Mucosa of gallbladder (tissue), 1 donor: ENCODE measurements at regions not wholly inside any gene's neighbourhood (a gene's known extent, or its start where the extent isn't known, plus 50 kb on each side); places are given as distances from the start of the nearest gene placed in this dataset.
"Not testable (repeated sequence)": the region's sequence is repeated elsewhere in the genome, so short reads cannot be mapped to it uniquely, and the experiment has no call there.

Source experiments
- DNase-seq: peaks from one replicate; pipeline ENCODE4 v3.0.0-alpha.2; 2020; ENCODE audit warnings: low spot score
- donor health status: DM: no; HTN: no; CAD: no.

GRCh38 chr9:6104406-6104805 is 89.0 kb upstream of the RANBP6 start:
- DNase-seq, result not testable (repeated sequence)

- not testable (repeated sequence) for DNase-seq
Observed at GRCh38 chr9:6103911-6104310, 88.5 kb upstream of the RANBP6 start.

GRCh38 chr9:6102336-6102987 is 87.0 kb upstream of the RANBP6 start:
- not testable (repeated sequence) for DNase-seq

GRCh38 chr9:6101725-6102124 is 86.3 kb upstream of the RANBP6 start:
- DNase-seq, result not testable (repeated sequence)

DNA sequence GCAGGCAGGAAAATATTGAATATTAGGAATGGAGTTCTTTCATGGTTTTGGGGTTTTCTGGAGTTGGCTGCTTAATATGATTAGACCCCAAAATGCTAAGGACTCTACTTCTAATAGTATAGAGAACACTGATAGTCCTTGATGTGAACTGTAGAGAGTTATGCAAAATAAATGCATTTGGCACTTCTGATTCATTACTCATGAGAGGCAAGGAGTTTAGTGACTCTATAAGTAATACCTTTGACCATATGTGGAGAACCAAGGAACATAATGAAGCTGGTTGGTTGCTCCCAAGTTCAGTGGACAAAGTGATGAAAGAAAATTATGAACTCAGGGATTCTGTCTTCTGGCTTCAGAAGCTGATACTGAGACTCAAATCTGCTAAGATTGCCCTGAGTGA is 83.9 kb upstream of the RANBP6 start:
- DNase-seq, result not testable (repeated sequence)

DNA sequence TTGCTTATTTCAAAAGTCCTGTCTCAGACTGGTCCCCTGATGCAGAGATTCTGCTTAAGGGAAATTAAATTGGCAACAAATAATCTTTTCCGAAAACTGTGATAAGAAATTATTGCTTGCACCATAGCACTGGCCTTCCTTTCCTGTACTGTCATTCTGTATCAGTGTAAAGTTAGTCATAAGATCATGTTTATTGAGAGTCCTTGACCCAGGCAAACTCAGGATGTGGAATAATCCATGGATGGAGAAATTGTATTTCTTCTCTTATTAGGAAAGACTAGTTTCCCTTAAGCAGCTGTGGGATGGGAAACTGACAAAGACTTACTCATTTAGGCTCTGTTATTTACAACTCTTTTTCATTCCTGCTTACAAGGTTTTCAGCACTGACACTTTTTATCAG is 83.0 kb upstream of the RANBP6 start:
- DNase-seq, result no peak

GRCh38 chr9:6096821-6097220 is 81.4 kb upstream of the RANBP6 start:
- no peak for DNase-seq

- no peak for DNase-seq
Observed at GRCh38 chr9:6090277-6091210, 75.1 kb upstream of the RANBP6 start.

DNA sequence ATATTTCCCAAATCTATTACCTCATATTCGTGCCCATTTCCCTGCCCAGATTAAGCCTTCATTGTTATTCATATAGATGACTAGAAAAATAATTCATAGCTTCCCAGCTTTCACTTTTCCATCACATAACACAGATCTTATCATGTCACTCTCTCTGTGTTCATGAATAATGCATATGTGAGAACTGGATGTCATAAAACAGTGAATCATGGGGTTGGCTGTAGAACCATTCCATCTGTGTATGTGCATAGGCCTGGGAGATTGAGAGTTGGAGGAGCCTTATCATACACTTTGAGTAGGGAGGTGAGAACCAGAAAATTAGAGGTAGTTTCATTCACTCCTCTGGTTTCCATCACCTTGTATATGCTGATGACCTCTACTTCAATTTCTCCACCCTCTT is 73.9 kb upstream of the RANBP6 start:
- DNase-seq, result no peak

DNA sequence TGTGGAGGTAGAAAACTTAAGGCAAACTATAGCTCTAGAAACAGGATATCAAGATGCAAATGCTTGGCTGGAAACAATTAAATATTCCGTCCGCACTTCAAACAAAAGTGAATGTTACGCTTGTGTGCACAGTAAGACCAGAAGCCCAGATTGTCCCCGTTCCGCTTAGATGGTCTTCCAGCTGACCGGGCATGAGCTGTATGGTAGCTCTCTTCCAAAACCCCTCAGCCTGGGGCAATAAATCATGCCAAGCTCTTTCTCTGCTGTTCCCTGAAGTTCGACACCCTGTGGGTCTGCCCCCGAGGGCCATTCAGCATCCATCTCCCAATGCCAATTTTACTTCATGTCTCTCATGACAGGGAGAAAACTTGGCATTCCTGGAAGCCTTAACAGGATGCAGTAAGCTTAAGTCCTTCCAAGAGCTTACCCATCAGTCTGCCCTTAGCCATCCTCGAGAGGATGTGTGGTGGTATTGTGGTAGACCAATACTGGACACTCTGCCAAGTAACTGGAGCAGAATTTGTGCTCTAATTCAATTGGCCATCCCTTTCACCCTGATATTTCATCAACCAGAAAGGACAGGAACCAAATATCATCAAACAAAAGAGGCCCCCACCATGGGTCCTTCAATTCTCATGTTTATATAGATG is 70.7 kb upstream of the RANBP6 start:
- no peak for DNase-seq

DNA sequence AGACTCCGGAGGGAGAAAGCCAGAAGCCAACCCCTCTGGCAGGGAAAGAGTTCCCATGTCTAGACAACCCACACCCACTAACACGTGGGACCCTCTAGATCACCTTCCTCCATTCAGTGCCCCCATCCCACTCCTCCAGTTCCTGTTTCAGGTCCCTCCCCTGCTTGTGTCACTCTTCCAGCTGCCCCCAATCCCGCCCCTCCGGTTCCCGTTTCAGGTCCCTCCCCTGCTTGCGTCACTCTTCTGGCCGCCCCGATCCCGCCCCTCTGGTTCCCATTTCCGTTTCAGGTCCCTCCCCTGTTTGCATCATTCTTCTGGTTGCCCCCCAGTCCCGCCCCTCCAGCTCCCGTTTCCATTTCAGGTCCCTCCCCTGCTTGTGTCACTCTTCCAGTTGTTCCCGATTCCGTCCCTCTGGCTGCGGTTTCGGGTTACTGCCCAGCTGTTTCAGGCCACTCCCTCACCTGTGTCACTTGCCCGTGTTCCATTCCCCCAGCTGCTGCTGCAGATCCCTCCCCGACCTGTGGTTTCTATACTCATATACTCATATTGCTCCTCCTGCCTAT is 64.8 kb upstream of the RANBP6 start:
- peak; percentile 90 for DNase-seq

GRCh38 chr9:6079386-6079785 is 64.0 kb upstream of the RANBP6 start:
- DNase-seq, result no peak

GRCh38 chr9:6078382-6079105 is 63.1 kb upstream of the RANBP6 start:
- DNase-seq, result no peak

DNA sequence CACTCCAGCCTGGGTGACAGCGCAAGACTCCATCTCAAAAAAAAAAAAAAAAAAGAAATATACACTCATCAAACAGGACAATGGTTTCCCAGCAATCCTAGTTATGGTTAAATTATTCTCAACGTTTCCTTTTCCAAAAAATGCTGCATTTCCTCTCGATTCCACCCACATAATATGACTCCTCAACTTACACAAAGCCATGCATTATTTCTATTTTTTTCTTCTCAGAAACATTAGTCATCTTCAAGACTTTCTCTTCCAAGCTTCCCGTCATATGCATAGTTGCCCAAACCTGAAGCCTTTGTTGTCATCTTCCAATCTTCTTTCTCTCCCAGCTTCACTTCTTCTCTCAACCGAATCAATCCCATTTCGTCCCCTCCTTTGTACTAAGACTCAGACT is 61.4 kb upstream of the RANBP6 start:
- DNase-seq, result no peak

DNA sequence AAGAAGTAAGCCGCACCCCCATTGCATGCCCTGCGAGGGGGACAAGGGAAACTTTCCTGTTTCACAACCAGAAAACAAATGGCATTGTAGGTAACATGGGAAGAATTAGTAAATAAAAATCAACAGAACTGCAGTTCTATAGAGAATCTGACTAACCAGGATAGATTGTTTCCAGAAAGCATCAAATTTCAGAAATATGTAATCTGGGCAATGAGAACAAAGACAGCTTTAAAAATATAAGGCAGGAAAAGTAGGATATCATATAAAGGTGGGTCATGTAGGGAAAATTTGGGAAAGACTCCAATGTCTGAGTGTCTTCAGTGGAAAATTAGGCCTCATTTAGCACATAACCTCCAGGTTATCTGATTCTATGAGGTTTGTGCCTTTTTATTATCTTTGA is 58.3 kb upstream of the RANBP6 start:
- no peak for DNase-seq

- no peak for DNase-seq
Observed at GRCh38 chr9:6072865-6073264, 57.4 kb upstream of the RANBP6 start.

- no peak for DNase-seq
Observed at GRCh38 chr9:6072453-6072852, 57.0 kb upstream of the RANBP6 start.

GRCh38 chr9:6068983-6069382 is 53.6 kb upstream of the RANBP6 start:
- no peak for DNase-seq

- no peak for DNase-seq
Observed at GRCh38 chr9:6067426-6067825, 52.0 kb upstream of the RANBP6 start.
